OCI-LY3 (cell line): ENCODE measurements at regions not wholly inside any gene's neighbourhood (a gene's known extent, or its start where the extent isn't known, plus 50 kb on each side); places are given as distances from the start of the nearest gene placed in this dataset.

Source experiments
- EZH2phosphoT487 ChIP-seq: fragments of 200-600 bp; shearing (Covaris generic); IDR thresholded peaks from 2 replicates; pipeline ENCODE4 v1.6.1; 2018; ENCODE audit warnings: antibody characterized with exemption, mixed run types, low read depth
- TF ChIP-seq, protein P1 (sequence below): fragments of 200-600, 300-600 bp; sonication (generic); IDR thresholded peaks from 2 replicates; pipeline ENCODE4 v1.5.1; 2014; ENCODE audit warnings: antibody characterized with exemption, low read length, low read depth

DNA sequence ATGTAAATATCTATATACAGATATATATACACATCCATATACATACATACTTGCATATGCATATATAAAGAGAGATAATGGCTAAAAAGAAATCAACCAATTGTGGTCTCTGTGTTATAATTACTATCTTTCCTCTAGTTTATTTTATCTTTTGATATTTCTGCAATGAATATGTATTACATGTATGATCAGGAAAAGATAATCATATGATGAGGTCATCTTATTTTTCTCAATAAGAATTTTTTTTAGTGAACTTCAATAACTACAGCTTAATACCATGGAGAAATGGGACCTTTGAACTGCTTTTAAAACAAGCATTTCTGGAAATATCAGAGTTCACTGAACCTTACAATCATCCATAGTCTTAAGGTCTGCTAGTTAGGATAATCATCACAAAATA is 158.0 kb downstream of the HNRNPD start:
- TF ChIP-seq, protein P1, sequence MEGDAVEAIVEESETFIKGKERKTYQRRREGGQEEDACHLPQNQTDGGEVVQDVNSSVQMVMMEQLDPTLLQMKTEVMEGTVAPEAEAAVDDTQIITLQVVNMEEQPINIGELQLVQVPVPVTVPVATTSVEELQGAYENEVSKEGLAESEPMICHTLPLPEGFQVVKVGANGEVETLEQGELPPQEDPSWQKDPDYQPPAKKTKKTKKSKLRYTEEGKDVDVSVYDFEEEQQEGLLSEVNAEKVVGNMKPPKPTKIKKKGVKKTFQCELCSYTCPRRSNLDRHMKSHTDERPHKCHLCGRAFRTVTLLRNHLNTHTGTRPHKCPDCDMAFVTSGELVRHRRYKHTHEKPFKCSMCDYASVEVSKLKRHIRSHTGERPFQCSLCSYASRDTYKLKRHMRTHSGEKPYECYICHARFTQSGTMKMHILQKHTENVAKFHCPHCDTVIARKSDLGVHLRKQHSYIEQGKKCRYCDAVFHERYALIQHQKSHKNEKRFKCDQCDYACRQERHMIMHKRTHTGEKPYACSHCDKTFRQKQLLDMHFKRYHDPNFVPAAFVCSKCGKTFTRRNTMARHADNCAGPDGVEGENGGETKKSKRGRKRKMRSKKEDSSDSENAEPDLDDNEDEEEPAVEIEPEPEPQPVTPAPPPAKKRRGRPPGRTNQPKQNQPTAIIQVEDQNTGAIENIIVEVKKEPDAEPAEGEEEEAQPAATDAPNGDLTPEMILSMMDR: no peak
- TF ChIP-seq EZH2phosphoT487: no peak
